ENCODE measurements at regions not wholly inside any gene's neighbourhood (a gene's known extent, or its start where the extent isn't known, plus 50 kb on each side); places are given as distances from the start of the nearest gene placed in this dataset.
"Not testable (repeated sequence)": the region's sequence is repeated elsewhere in the genome, so short reads cannot be mapped to it uniquely, and the experiment has no call there.

- DNase-seq, result no peak
These were observed 98.9 kb downstream of the ATXN3L start for GRCh38 chrX:13220916-13221315.

GRCh38 chrX:13219991-13220764 lies 99.7 kb downstream of the ATXN3L start:
- DNase-seq, result no peak

- no peak for DNase-seq
These were observed 101.1 kb downstream of the ATXN3L start for GRCh38 chrX:13218758-13219157.

- no peak for DNase-seq
These were observed 103.7 kb downstream of the ATXN3L start for GRCh38 chrX:13216139-13216538.

GRCh38 chrX:13215729-13216128 lies 104.1 kb downstream of the ATXN3L start:
- DNase-seq, result no peak

- no peak for DNase-seq
These were observed 107.6 kb downstream of the ATXN3L start for GRCh38 chrX:13212191-13212651.

- not testable (repeated sequence) for DNase-seq
These were observed 109.7 kb downstream of the ATXN3L start for GRCh38 chrX:13210142-13210541.

- DNase-seq, result not testable (repeated sequence)
These were observed 110.1 kb downstream of the ATXN3L start for GRCh38 chrX:13209704-13210103.

GRCh38 chrX:13208281-13208935 lies 111.4 kb downstream of the ATXN3L start:
- DNase-seq, result no peak

- no peak for DNase-seq
These were observed 116.6 kb downstream of the ATXN3L start for GRCh38 chrX:13203271-13203670.

GRCh38 chrX:13201605-13202219 lies 118.1 kb downstream of the ATXN3L start:
- DNase-seq, result no peak

- DNase-seq, result no peak
These were observed 119.5 kb downstream of the ATXN3L start for GRCh38 chrX:13200398-13200797.

GRCh38 chrX:13198762-13199064 lies 121.1 kb downstream of the ATXN3L start:
- DNase-seq, result no peak

- DNase-seq, result no peak
These were observed 121.6 kb downstream of the ATXN3L start for GRCh38 chrX:13198056-13198761.

- DNase-seq, result no peak
These were observed 123.1 kb downstream of the ATXN3L start for GRCh38 chrX:13196782-13197181.

GRCh38 chrX:13195340-13195739 lies 124.5 kb downstream of the ATXN3L start:
- DNase-seq, result no peak

GRCh38 chrX:13194291-13195103 lies 125.4 kb downstream of the ATXN3L start:
- DNase-seq, result peak in 1 of 5 experiments; percentile 7

- no peak for DNase-seq
These were observed 129.8 kb downstream of the ATXN3L start for GRCh38 chrX:13190051-13190450.

GRCh38 chrX:13189380-13189779 lies 130.5 kb downstream of the ATXN3L start:
- no peak for DNase-seq

- no peak for DNase-seq
These were observed 131.0 kb downstream of the ATXN3L start for GRCh38 chrX:13188731-13189309.

- DNase-seq, result not testable (repeated sequence)
These were observed 133.2 kb downstream of the ATXN3L start for GRCh38 chrX:13186643-13187042.

GRCh38 chrX:13180807-13181206 lies 136.4 kb upstream of the FAM9C start:
- peak in 1 of 5 experiments; percentile 25 for DNase-seq
